GM19395 (cell line): ENCODE measurements at regions not wholly inside any gene's neighbourhood (a gene's known extent, or its start where the extent isn't known, plus 50 kb on each side); places are given as distances from the start of the nearest gene placed in this dataset.
A peak's percentile ranks its signal among the peaks of the same experiment; 100 is the strongest.

Source experiments
- ATAC-seq: cut with Tn5 transposase; IDR thresholded peaks from one replicate; pipeline ENCODE4 v1.9.1; 2021; ENCODE audit warnings: mild to moderate bottlenecking, moderate library complexity; ENCODE audit not compliant: unreplicated experiment

- no peak for ATAC-seq
Measured at GRCh38 chr2:147657086-147658000, 187.5 kb upstream of the ACVR2A start.

- no peak for ATAC-seq
Measured at GRCh38 chr2:147649998-147650397, 194.8 kb upstream of the ACVR2A start.

GRCh38 chr2:147649286-147649685 is 195.5 kb upstream of the ACVR2A start:
- no peak for ATAC-seq

GRCh38 chr2:147648471-147648870 is 196.4 kb upstream of the ACVR2A start:
- ATAC-seq: no peak

GRCh38 chr2:147647816-147648215 is 197.0 kb upstream of the ACVR2A start:
- ATAC-seq: no peak

GRCh38 chr2:147646818-147647468 is 197.9 kb upstream of the ACVR2A start:
- no peak for ATAC-seq

- ATAC-seq: no peak
Measured at GRCh38 chr2:147644491-147644890, 200.3 kb upstream of the ACVR2A start.

- ATAC-seq: no peak
Measured at GRCh38 chr2:147642765-147643164, 202.1 kb upstream of the ACVR2A start.

GRCh38 chr2:147641651-147642050 is 203.2 kb upstream of the ACVR2A start:
- ATAC-seq: no peak

GRCh38 chr2:147639891-147640290 is 204.9 kb upstream of the ACVR2A start:
- ATAC-seq: peak; percentile 82

- ATAC-seq: no peak
Measured at GRCh38 chr2:147639386-147639785, 205.4 kb upstream of the ACVR2A start.

- no peak for ATAC-seq
Measured at GRCh38 chr2:147636886-147637285, 207.9 kb upstream of the ACVR2A start.

- no peak for ATAC-seq
Measured at GRCh38 chr2:147636238-147636882, 208.5 kb upstream of the ACVR2A start.

GRCh38 chr2:147634826-147635225 is 210.0 kb upstream of the ACVR2A start:
- ATAC-seq: no peak

- no peak for ATAC-seq
Measured at GRCh38 chr2:147632198-147632597, 212.6 kb upstream of the ACVR2A start.

- ATAC-seq: no peak
Measured at GRCh38 chr2:147631294-147631693, 213.5 kb upstream of the ACVR2A start.

- no peak for ATAC-seq
Measured at GRCh38 chr2:147630585-147630984, 214.2 kb upstream of the ACVR2A start.

GRCh38 chr2:147628971-147629421 is 215.8 kb upstream of the ACVR2A start:
- peak; percentile 57 for ATAC-seq

- ATAC-seq: peak; percentile 95
Measured at GRCh38 chr2:147623328-147623727, 221.5 kb upstream of the ACVR2A start.

GRCh38 chr2:147621656-147622197 is 223.1 kb upstream of the ACVR2A start:
- ATAC-seq: no peak

- no peak for ATAC-seq
Measured at GRCh38 chr2:147619808-147620207, 225.0 kb upstream of the ACVR2A start.
